PC-3 (cell line): ENCODE measurements at regions not wholly inside any gene's neighbourhood (a gene's known extent, or its start where the extent isn't known, plus 50 kb on each side); places are given as distances from the start of the nearest gene placed in this dataset.

Source experiments
- ATAC-seq: fragments of 200-7000 bp; cut with Tn5 transposase; 2 replicates; pipeline ENCODE4 v1.9.1; 2020; ENCODE audit warnings: mild to moderate bottlenecking, moderate library complexity
- BruUV-seq: library from RNA; stranded (reverse); fragments of 400-500 nt; replicated peaks from 2 replicates; lab custom pipeline; 2021; lab: Mats Ljungman, UMichigan
- CTCF ChIA-PET: fragments of 300-600 bp; sonication (Branson Sonifier 250); formaldehyde crosslinking; loops from one replicate; lab custom pipeline; 2022; ENCODE audit warnings: antibody characterized with exemption; lab: Charles Lee
- POLR2A ChIA-PET: fragments of 300-600 bp; sonication (Branson Sonifier 250); formaldehyde crosslinking; loops from one replicate; lab custom pipeline; 2022; ENCODE audit warnings: antibody characterized with exemption; ENCODE audit not compliant: unreplicated experiment; lab: Charles Lee
- DNase-seq: peaks from one replicate; pipeline ENCODE4 v3.0.0-alpha.2; 2015
- H2AFZ ChIP-seq: fragments of 300-600 bp; sonication (generic); 2 replicates; pipeline ENCODE4 v1.6.0; 2016; ENCODE audit warnings: antibody characterized with exemption, low read length
- H3F3A ChIP-seq: fragments of 300-600 bp; sonication (generic); one replicate; pipeline ENCODE4 v1.6.0; 2017; ENCODE audit warnings: antibody characterized with exemption, low read length, control low read depth, mild to moderate bottlenecking; ENCODE audit not compliant: unreplicated experiment
- H3K27ac ChIP-seq: fragments of 300-600 bp; sonication (generic); 2 replicates; pipeline ENCODE4 v1.5.1; 2016; ENCODE audit warnings: mild to moderate bottlenecking, low read length
- H3K27me3 ChIP-seq: fragments of 300-600 bp; sonication (generic); 2 replicates; pipeline ENCODE4 v1.6.1; 2016; ENCODE audit warnings: low read length, mixed read lengths
- H3K36me3 ChIP-seq: fragments of 300-600 bp; sonication (generic); 2 replicates; pipeline ENCODE4 v1.6.1; 2016; ENCODE audit warnings: low read depth, mixed run types, low read length, mixed read lengths
- H3K4me1 ChIP-seq: fragments of 300-600 bp; sonication (generic); 2 replicates; pipeline ENCODE4 v1.5.1; 2016; ENCODE audit warnings: low read length; ENCODE audit not compliant: insufficient read depth
- H3K4me2 ChIP-seq: fragments of 300-600 bp; sonication (generic); 2 replicates; pipeline ENCODE4 v1.6.0; 2016; ENCODE audit warnings: low read length
- H3K4me3 ChIP-seq: fragments of 300-600 bp; sonication (generic); 2 replicates; pipeline ENCODE4 v1.5.1; 2016; ENCODE audit warnings: mild to moderate bottlenecking, low read length, mixed read lengths
- H3K79me2 ChIP-seq: fragments of 300-600 bp; sonication (generic); 2 replicates; pipeline ENCODE4 v1.6.1; 2017; ENCODE audit warnings: low read length, mixed read lengths
- H3K9ac ChIP-seq: fragments of 300-600 bp; sonication (generic); 2 replicates; pipeline ENCODE4 v1.6.0; 2016; ENCODE audit warnings: mild to moderate bottlenecking, low read length
- H3K9me2 ChIP-seq: fragments of 300-600 bp; sonication (generic); replicated peaks from 2 replicates; pipeline ENCODE4 v1.6.1; 2016; ENCODE audit warnings: mixed run types, low read length, mixed read lengths
- H3K9me3 ChIP-seq: fragments of 300-600 bp; sonication (generic); 2 replicates; pipeline ENCODE4 v1.6.1; 2016; ENCODE audit warnings: low read length, mixed read lengths
- H4K20me1 ChIP-seq: fragments of 300-600 bp; sonication (generic); 2 replicates; pipeline ENCODE4 v1.6.1; 2016; ENCODE audit warnings: low read length, mixed read lengths
- CTCF ChIP-seq: fragments of 300-600 bp; sonication (generic); conservative IDR thresholded peaks from 2 replicates; pipeline ENCODE4 v1.5.1; 2017; ENCODE audit warnings: antibody characterized with exemption, low read depth, mild to moderate bottlenecking, low read length
- EZH2 ChIP-seq: fragments of 300-600 bp; sonication (generic); IDR thresholded peaks from one replicate; pipeline ENCODE4 v1.6.1; 2017; ENCODE audit warnings: antibody characterized with exemption, mild to moderate bottlenecking, low read length; ENCODE audit not compliant: unreplicated experiment
- EZH2phosphoT487 ChIP-seq: fragments of 300-600 bp; sonication (generic); IDR thresholded peaks from 2 replicates; pipeline ENCODE4 v1.6.1; 2018; ENCODE audit warnings: mild to moderate bottlenecking, antibody characterized with exemption, low read length, borderline replicate concordance
- intact Hi-C: fragments of 100-400 bp; cut with micrococcal nuclease; formaldehyde crosslinking; loops from 2 replicates; pipeline ENCODE4 v1.9.0; 2023

- no peaks in the 10 kb centered on the region for H3K9me3 ChIP-seq
- intact Hi-C loops, result no loop called here
- H3K4me2 ChIP-seq, result no peak overlapping the region
- ChIA-PET CTCF (no interaction called here), POLR2A (no interaction called here)
- H4K20me1 ChIP-seq, result no peaks in the 10 kb centered on the region
- H3K79me2 ChIP-seq, result no peaks in the 10 kb centered on the region
- no peaks in the 10 kb centered on the region for H3K27me3 ChIP-seq
- H3K27ac ChIP-seq, result no peak overlapping the region
- H2AFZ ChIP-seq, result no peak overlapping the region
- TF ChIP-seq EZH2phosphoT487, result no peak
- TF ChIP-seq CTCF, result no peak
- ATAC-seq (no peak), DNase-seq (no peak)
- H3K4me1 ChIP-seq, result no peaks in the 10 kb centered on the region
- H3K9me2 ChIP-seq, result no peaks in the 10 kb centered on the region
- no peak overlapping the region for H3K9ac ChIP-seq
- BruUV-seq, result no TSS peak
- H3F3A ChIP-seq, result no peaks in the 10 kb centered on the region
- no peaks in the 10 kb centered on the region for H3K36me3 ChIP-seq
- H3K4me3 ChIP-seq, result no peak overlapping the region
Observed at GRCh38 chr9:118532592-118532991, 828.4 kb downstream of the TLR4 start.

- Histone ChIP-seq H3K4me3 (no peak overlapping the region), H3K27me3 (no peaks in the 10 kb centered on the region), H3K4me1 (no peaks in the 10 kb centered on the region), H3K79me2 (no peaks in the 10 kb centered on the region), H3K9me2 (no peaks in the 10 kb centered on the region), H3F3A (no peaks in the 10 kb centered on the region), H2AFZ (no peak overlapping the region), H4K20me1 (no peaks in the 10 kb centered on the region), H3K4me2 (no peak overlapping the region), H3K36me3 (no peaks in the 10 kb centered on the region), H3K9ac (no peak overlapping the region), H3K9me3 (no peaks in the 10 kb centered on the region), H3K27ac (no peak overlapping the region)
- ChIA-PET POLR2A (no interaction called here), CTCF (no interaction called here)
- no TSS peak for BruUV-seq
- ATAC-seq (no peak), DNase-seq (no peak)
- no peak for TF ChIP-seq CTCF
- TF ChIP-seq EZH2phosphoT487, result no peak
- no peak for TF ChIP-seq EZH2
- intact Hi-C loops, result no loop called here
Observed at GRCh38 chr9:118533101-118533500, 828.9 kb downstream of the TLR4 start.

GRCh38 chr9:118533850-118534249 lies 829.6 kb downstream of the TLR4 start:
- POLR2A ChIA-PET, result no interaction called here
- no peak overlapping the region for H3K4me2 ChIP-seq
- H3K4me1 ChIP-seq, result no peaks in the 10 kb centered on the region
- H3K36me3 ChIP-seq, result no peaks in the 10 kb centered on the region
- no peaks in the 10 kb centered on the region for H3K27me3 ChIP-seq
- H3K4me3 ChIP-seq, result no peak overlapping the region
- CTCF ChIA-PET, result no interaction called here
- H3F3A ChIP-seq, result no peaks in the 10 kb centered on the region
- no peak for ATAC-seq
- no peak overlapping the region for H3K27ac ChIP-seq
- no peak overlapping the region for H2AFZ ChIP-seq
- no peaks in the 10 kb centered on the region for H3K9me2 ChIP-seq
- intact Hi-C loops, result no loop called here
- TF ChIP-seq EZH2 (no peak), EZH2phosphoT487 (no peak), CTCF (no peak)
- no peaks in the 10 kb centered on the region for H3K79me2 ChIP-seq
- DNase-seq, result no peak
- no peaks in the 10 kb centered on the region for H4K20me1 ChIP-seq
- BruUV-seq, result no TSS peak
- no peak overlapping the region for H3K9ac ChIP-seq
- no peaks in the 10 kb centered on the region for H3K9me3 ChIP-seq
